K562 (cell line): ENCODE measurements at regions not wholly inside any gene's neighbourhood (a gene's known extent, or its start where the extent isn't known, plus 50 kb on each side); places are given as distances from the start of the nearest gene placed in this dataset.

Experiments
- ASH1L ChIP-seq: fragments of 450-650 bp; IDR thresholded peaks from 2 replicates; pipeline ENCODE4 v1.6.1; 2018; ENCODE audit warnings: borderline replicate concordance, mild to moderate bottlenecking, low read depth; ENCODE audit not compliant: partially characterized antibody
- BHLHE40 ChIP-seq: IDR thresholded peaks from 2 replicates; pipeline ENCODE4 v1.6.1; 2011; ENCODE audit warnings: low read length, improper control_type of control experiment
- BRCA1 ChIP-seq, 2 experiments: fragments of 450-650 bp in 1 of 2; sonication (generic) in 1 of 2; formaldehyde crosslinking in 1 of 2; IDR thresholded peaks; 2 replicates each; pipeline versions ENCODE4 v1.5.0 to v1.6.1; 2017 to 2020; ENCODE audit warnings: mild to moderate bottlenecking in 1 of 2, missing genetic modification reagents in 1 of 2
- CBFB ChIP-seq: sonication (generic); formaldehyde crosslinking; IDR thresholded peaks from 2 replicates; pipeline ENCODE4 v1.4.0; 2020; ENCODE audit warnings: mild to moderate bottlenecking, missing genetic modification reagents
- CBX5 ChIP-seq: IDR thresholded peaks from 2 replicates; pipeline ENCODE4 v1.6.1; 2014; ENCODE audit warnings: low read depth, borderline replicate concordance
- EP300 ChIP-seq: IDR thresholded peaks from 2 replicates; pipeline ENCODE4 v1.6.1; 2012; ENCODE audit warnings: low read length, improper control_type of control experiment
- ESRRA ChIP-seq: fragments of 450-650 bp; IDR thresholded peaks from 2 replicates; pipeline ENCODE4 v1.6.1; 2014; ENCODE audit warnings: low read depth, mild to moderate bottlenecking, moderate library complexity, borderline replicate concordance
- KLF1 ChIP-seq: fragments of 450-650 bp; IDR thresholded peaks from 2 replicates; pipeline ENCODE4 v1.6.1; 2016; ENCODE audit warnings: missing genetic modification characterization, missing compliant biosample characterization
- MYNN ChIP-seq, 2 experiments: sonication (generic); formaldehyde crosslinking in 1 of 2; IDR thresholded peaks; 2 replicates each; pipeline versions ENCODE4 v1.5.0 to v1.6.1; 2016 to 2020; ENCODE audit warnings: antibody characterized with exemption in 1 of 2, missing genetic modification reagents in 1 of 2
- PML ChIP-seq: IDR thresholded peaks from 2 replicates; pipeline ENCODE4 v1.6.1; 2012; ENCODE audit warnings: low read length, inconsistent platforms
- RHOXF2B ChIP-seq: fragments of 250-450 bp; sonication (Bioruptor Pico); conservative IDR thresholded peaks from 2 replicates; pipeline ENCODE4 v1.5.1; 2021
- SOX6 ChIP-seq: fragments of 450-650 bp; IDR thresholded peaks from 2 replicates; pipeline ENCODE4 v1.6.1; 2014; ENCODE audit warnings: mild to moderate bottlenecking
- TAF7 ChIP-seq: fragments of 450-650 bp; IDR thresholded peaks from 2 replicates; pipeline ENCODE4 v1.6.1; 2016; ENCODE audit warnings: missing genetic modification characterization, missing compliant biosample characterization
- TEAD2 ChIP-seq: fragments of 450-650 bp; IDR thresholded peaks from 2 replicates; pipeline ENCODE4 v1.6.1; 2016; ENCODE audit warnings: missing genetic modification characterization, control low read depth, missing compliant biosample characterization
- TRIM24 ChIP-seq, 2 experiments: fragments of 450-650 bp; IDR thresholded peaks; 2 replicates each; pipeline ENCODE4 v1.6.1; 2016
- TRIM28 ChIP-seq: fragments of 450-650 bp; IDR thresholded peaks from 2 replicates; pipeline ENCODE4 v1.6.1; 2017
- YY1 ChIP-seq, 3 experiments: IDR thresholded peaks; 2 replicates each; pipeline ENCODE4 v1.6.1; 2011; ENCODE audit warnings: low read length in 2 of 3, mild to moderate bottlenecking in 2 of 3, moderate library complexity in 2 of 3, borderline replicate concordance in 1 of 3, control low read depth in 1 of 3, low read depth in 1 of 3; ENCODE audit not compliant: insufficient read depth in 3 of 3, insufficient replicate concordance in 2 of 3, control insufficient read depth in 1 of 3, insufficient read length in 1 of 3; ENCODE audit errors: extremely low read depth in 1 of 3
- ZNF175 ChIP-seq: fragments of 200-800 bp; sonication (Bioruptor generic); IDR thresholded peaks from 2 replicates; pipeline ENCODE4 v1.6.1; 2016; ENCODE audit warnings: low read depth, mild to moderate bottlenecking, missing genetic modification characterization, missing compliant biosample characterization
- ZNF197 ChIP-seq: fragments of 200-800 bp; sonication (Bioruptor generic); IDR thresholded peaks from 2 replicates; pipeline ENCODE4 v1.6.1; 2016; ENCODE audit warnings: low read depth, missing genetic modification characterization, missing compliant biosample characterization
- ZNF224 ChIP-seq: sonication (generic); formaldehyde crosslinking; IDR thresholded peaks from 2 replicates; pipeline ENCODE4 v1.8.0; 2022; ENCODE audit warnings: mild to moderate bottlenecking, missing genetic modification reagents
- ZNF583 ChIP-seq: fragments of 250-450 bp; sonication (Bioruptor Pico); IDR thresholded peaks from 2 replicates; pipeline ENCODE4 v1.4.0; 2020
- ZNF79 ChIP-seq: fragments of 250-450 bp; sonication (Bioruptor Pico); IDR thresholded peaks from 2 replicates; pipeline ENCODE4 v1.4.0; 2020; ENCODE audit warnings: low read depth, mild to moderate bottlenecking, moderate library complexity
- ZSCAN29 ChIP-seq: fragments of 450-650 bp; IDR thresholded peaks from 2 replicates; pipeline ENCODE4 v1.6.1; 2017
- TF ChIP-seq, protein P1 (sequence below): fragments of 250-450 bp; sonication (Bioruptor Pico); IDR thresholded peaks from 2 replicates; pipeline ENCODE4 v1.6.1; 2021; ENCODE audit warnings: mild to moderate bottlenecking
- TF ChIP-seq, protein P2 (sequence below): fragments of 250-450 bp; sonication (Bioruptor Pico); IDR thresholded peaks from 2 replicates; pipeline ENCODE4 v1.5.0; 2022; ENCODE audit warnings: mild to moderate bottlenecking
- TF ChIP-seq, protein P3 (sequence below): sonication (generic); formaldehyde crosslinking; IDR thresholded peaks from 2 replicates; pipeline ENCODE4 v1.9.0; 2022; ENCODE audit warnings: mild to moderate bottlenecking, missing genetic modification reagents
- TF ChIP-seq, protein P4 (sequence below): sonication (generic); formaldehyde crosslinking; IDR thresholded peaks from 2 replicates; pipeline ENCODE4 v1.8.1; 2022; ENCODE audit warnings: missing genetic modification reagents

DNA sequence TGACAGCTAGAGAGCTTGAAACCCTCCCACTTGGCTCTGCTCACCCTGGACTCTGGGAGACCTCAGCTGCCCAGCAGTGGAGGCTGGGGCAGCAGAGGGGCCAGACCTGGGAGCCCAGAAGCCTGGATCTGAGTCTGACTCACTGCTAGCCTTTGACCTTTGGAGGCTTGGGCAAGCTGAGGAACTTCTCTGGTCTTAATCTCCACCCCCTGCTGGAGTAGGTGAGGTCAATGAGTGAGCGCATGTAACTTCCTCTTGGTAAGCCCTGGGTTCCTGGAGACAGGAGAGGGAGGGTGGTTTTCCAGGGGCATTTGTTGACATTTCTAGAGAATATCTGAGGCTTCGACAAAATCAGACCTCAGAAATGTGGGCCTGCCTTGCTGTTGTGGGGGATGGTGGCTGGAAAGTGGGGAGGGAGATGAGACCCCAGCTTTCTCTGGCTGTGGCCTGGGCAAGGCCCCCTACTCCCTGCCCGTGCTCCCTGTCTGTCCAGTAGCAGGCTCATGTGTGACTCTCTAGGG, 73.0 kb upstream of the YWHAQ start (continued):
- TF ChIP-seq ASH1L = no peak
- TF ChIP-seq, protein P1, sequence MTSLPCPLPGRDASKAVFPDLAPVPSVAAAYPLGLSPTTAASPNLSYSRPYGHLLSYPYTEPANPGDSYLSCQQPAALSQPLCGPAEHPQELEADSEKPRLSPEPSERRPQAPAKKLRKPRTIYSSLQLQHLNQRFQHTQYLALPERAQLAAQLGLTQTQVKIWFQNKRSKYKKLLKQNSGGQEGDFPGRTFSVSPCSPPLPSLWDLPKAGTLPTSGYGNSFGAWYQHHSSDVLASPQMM (CRISPR knock-in tag) = no peak
- TF ChIP-seq ZSCAN29 = no peak
- TF ChIP-seq, protein P2, sequence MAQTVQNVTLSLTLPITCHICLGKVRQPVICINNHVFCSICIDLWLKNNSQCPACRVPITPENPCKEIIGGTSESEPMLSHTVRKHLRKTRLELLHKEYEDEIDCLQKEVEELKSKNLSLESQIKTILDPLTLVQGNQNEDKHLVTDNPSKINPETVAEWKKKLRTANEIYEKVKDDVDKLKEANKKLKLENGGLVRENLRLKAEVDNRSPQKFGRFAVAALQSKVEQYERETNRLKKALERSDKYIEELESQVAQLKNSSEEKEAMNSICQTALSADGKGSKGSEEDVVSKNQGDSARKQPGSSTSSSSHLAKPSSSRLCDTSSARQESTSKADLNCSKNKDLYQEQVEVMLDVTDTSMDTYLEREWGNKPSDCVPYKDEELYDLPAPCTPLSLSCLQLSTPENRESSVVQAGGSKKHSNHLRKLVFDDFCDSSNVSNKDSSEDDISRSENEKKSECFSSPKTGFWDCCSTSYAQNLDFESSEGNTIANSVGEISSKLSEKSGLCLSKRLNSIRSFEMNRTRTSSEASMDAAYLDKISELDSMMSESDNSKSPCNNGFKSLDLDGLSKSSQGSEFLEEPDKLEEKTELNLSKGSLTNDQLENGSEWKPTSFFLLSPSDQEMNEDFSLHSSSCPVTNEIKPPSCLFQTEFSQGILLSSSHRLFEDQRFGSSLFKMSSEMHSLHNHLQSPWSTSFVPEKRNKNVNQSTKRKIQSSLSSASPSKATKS (CRISPR knock-in tag) = no peak
- peak; percentile 71; the same call in 1 of the 2 replicates for TF ChIP-seq MYNN (IDR thresholded peaks at IDR 0.05)
- TF ChIP-seq MYNN (CRISPR knock-in tag; IDR thresholded peaks at IDR 0.05) = no peak
- no peak for TF ChIP-seq YY1 (IDR thresholded peaks at IDR 0.05; ENCODE audit: borderline replicate concordance in 1 of 3, control insufficient read depth in 1 of 3, extremely low read depth in 1 of 3, insufficient read depth in 3 of 3, insufficient read length in 1 of 3, insufficient replicate concordance in 2 of 3, low read depth in 1 of 3, low read length in 2 of 3)
- TF ChIP-seq TAF7 (tag) = no peak
- 0 out of 2 replicates have a peak, but pooled peaks have one; percentile 17 for TF ChIP-seq BHLHE40
- TF ChIP-seq CBFB (CRISPR knock-in tag) = 0 out of 2 replicates have a peak, but pooled peaks have one; percentile 49
- no peak for TF ChIP-seq ZNF79
- no peak for TF ChIP-seq PML
- peak; percentile 51; the same call in 1 of the 2 replicates for TF ChIP-seq SOX6
- TF ChIP-seq CBX5 = no peak
- TF ChIP-seq ESRRA = peak; percentile 41; the same call in 1 of the 2 replicates
- TF ChIP-seq ZNF197 (CRISPR knock-in tag) = no peak
- no peak for TF ChIP-seq TRIM28
- no peak for TF ChIP-seq BRCA1 (IDR thresholded peaks at IDR 0.05)
- no peak for TF ChIP-seq BRCA1 (CRISPR knock-in tag; IDR thresholded peaks at IDR 0.05)
- no peak for TF ChIP-seq ZNF224 (CRISPR knock-in tag)
- no peak for TF ChIP-seq TEAD2 (tag)
- TF ChIP-seq RHOXF2B (CRISPR knock-in tag) = no peak
- TF ChIP-seq TRIM24 (IDR thresholded peaks at IDR 0.05) = 0 out of 4 replicates have a peak, but pooled peaks of 1 of the 2 experiments have one; percentile 23
- TF ChIP-seq ZNF175 (CRISPR knock-in tag) = no peak
- TF ChIP-seq, protein P3, sequence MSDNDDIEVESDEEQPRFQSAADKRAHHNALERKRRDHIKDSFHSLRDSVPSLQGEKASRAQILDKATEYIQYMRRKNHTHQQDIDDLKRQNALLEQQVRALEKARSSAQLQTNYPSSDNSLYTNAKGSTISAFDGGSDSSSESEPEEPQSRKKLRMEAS (CRISPR knock-in tag) = peak; percentile 76; the same call in 1 of the 2 replicates
- no peak for TF ChIP-seq KLF1 (tag)
- TF ChIP-seq, protein P4, sequence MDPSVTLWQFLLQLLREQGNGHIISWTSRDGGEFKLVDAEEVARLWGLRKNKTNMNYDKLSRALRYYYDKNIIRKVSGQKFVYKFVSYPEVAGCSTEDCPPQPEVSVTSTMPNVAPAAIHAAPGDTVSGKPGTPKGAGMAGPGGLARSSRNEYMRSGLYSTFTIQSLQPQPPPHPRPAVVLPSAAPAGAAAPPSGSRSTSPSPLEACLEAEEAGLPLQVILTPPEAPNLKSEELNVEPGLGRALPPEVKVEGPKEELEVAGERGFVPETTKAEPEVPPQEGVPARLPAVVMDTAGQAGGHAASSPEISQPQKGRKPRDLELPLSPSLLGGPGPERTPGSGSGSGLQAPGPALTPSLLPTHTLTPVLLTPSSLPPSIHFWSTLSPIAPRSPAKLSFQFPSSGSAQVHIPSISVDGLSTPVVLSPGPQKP (CRISPR knock-in tag) = no peak
- no peak for TF ChIP-seq ZNF583 (CRISPR knock-in tag)
- TF ChIP-seq EP300 = peak; percentile 45; the same call in 1 of the 2 replicates
